H1 (cell line): ENCODE measurements at regions not wholly inside any gene's neighbourhood (a gene's known extent, or its start where the extent isn't known, plus 50 kb on each side); places are given as distances from the start of the nearest gene placed in this dataset.

Source experiments
- JUN ChIP-seq: IDR thresholded peaks from 2 replicates; pipeline ENCODE4 v1.6.1; 2011; ENCODE audit warnings: low read depth, mild to moderate bottlenecking, improper control_type of control experiment, low read length
- KDM1A ChIP-seq: fragments of 200-600, 300-600 bp; sonication (generic); IDR thresholded peaks from 2 replicates; pipeline ENCODE4 v1.7.1; 2016; ENCODE audit warnings: mild to moderate bottlenecking, low read length, borderline replicate concordance
- KDM5A ChIP-seq: fragments of 200-600 bp; IDR thresholded peaks from 2 replicates; pipeline ENCODE4 v1.7.1; 2012; ENCODE audit warnings: mild to moderate bottlenecking, low read length, inconsistent platforms, mixed read lengths
- MAX ChIP-seq: IDR thresholded peaks from 2 replicates; pipeline ENCODE4 v1.6.1; 2012; ENCODE audit warnings: inconsistent platforms
- PHF8 ChIP-seq: fragments of 200-600 bp; sonication (generic); conservative IDR thresholded peaks from 2 replicates; pipeline ENCODE4 v1.7.1; 2012; ENCODE audit warnings: low read depth, mild to moderate bottlenecking, inconsistent platforms, low read length, moderate library complexity
- SIN3A ChIP-seq, 2 experiments: IDR thresholded peaks in 1 of 2; conservative IDR thresholded peaks in 1 of 2; 2 replicates each; pipeline ENCODE4 v1.6.1; 2011 to 2012; ENCODE audit warnings: low read length in 2 of 2, improper control_type of control experiment in 1 of 2, low read depth in 1 of 2, mild to moderate bottlenecking in 1 of 2
- USF2 ChIP-seq: IDR thresholded peaks from 2 replicates; pipeline ENCODE4 v1.6.1; 2011; ENCODE audit warnings: low read length, improper control_type of control experiment
- YY1 ChIP-seq: IDR thresholded peaks from 2 replicates; pipeline ENCODE4 v1.6.1; 2011; ENCODE audit warnings: low read depth, mild to moderate bottlenecking, low read length
- ZNF274 ChIP-seq: IDR thresholded peaks from 2 replicates; pipeline ENCODE4 v1.7.0; 2012; ENCODE audit warnings: low read length, borderline replicate concordance; ENCODE audit errors: extremely low read depth
- TF ChIP-seq, protein P1 (sequence below), 3 experiments: IDR thresholded peaks; 1 replicate in 2 of 3; 2 replicates in 1 of 3; pipeline versions ENCODE4 v1.5.1 to v1.6.1; 2011; ENCODE audit warnings: low read length in 3 of 3, mild to moderate bottlenecking in 3 of 3, inconsistent platforms in 2 of 3, low read depth in 1 of 3, moderate library complexity in 1 of 3; ENCODE audit not compliant: insufficient read depth in 1 of 3; ENCODE audit errors: control extremely low read depth in 1 of 3

DNA sequence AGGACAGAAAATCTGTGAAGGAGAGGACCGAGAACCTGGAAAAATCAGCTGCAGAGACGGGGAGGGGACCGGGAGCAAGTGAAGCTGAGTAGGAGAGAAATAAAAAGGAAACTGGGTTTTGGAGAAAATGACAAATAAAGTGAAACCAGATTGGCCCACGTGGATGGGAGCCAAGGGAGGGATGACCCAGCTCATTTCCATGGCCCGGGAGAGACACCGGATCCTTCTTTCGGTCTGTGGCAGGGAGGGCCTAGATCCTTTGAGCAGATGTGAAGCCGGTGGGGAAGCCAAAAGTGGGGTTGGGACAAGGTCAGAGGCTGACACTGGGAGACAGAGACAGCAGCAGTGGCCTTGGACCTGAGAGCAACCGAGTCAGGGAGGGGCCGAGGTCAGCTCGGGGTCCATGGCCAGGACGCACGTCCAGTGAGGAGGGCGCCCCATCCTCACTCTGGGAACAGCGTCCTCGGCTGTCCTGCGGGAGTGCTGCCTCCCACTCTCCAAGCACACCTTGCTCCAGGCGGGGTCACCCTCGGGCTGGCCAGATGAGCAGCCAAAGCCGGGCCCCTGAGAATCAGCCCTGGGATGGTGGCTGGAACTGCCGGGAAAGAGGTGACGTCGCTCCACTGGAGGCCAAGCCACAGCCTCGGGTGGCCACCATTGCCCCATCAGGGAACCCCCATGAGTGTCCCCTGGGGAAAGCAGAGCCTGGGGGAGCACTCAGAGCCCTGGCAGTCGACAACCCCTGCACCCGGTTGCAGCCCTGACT lies 50.8 kb upstream of the CDR2 start:
- TF ChIP-seq KDM5A = no peak
- TF ChIP-seq MAX = no peak
- TF ChIP-seq, protein P1, sequence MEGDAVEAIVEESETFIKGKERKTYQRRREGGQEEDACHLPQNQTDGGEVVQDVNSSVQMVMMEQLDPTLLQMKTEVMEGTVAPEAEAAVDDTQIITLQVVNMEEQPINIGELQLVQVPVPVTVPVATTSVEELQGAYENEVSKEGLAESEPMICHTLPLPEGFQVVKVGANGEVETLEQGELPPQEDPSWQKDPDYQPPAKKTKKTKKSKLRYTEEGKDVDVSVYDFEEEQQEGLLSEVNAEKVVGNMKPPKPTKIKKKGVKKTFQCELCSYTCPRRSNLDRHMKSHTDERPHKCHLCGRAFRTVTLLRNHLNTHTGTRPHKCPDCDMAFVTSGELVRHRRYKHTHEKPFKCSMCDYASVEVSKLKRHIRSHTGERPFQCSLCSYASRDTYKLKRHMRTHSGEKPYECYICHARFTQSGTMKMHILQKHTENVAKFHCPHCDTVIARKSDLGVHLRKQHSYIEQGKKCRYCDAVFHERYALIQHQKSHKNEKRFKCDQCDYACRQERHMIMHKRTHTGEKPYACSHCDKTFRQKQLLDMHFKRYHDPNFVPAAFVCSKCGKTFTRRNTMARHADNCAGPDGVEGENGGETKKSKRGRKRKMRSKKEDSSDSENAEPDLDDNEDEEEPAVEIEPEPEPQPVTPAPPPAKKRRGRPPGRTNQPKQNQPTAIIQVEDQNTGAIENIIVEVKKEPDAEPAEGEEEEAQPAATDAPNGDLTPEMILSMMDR (IDR thresholded peaks at IDR 0.05; ENCODE audit: control extremely low read depth in 1 of 3, insufficient read depth in 1 of 3, low read depth in 1 of 3, low read length in 3 of 3) = no peak
- no peak for TF ChIP-seq KDM1A
- TF ChIP-seq JUN = no peak
- no peak for TF ChIP-seq PHF8
- no peak for TF ChIP-seq ZNF274
- TF ChIP-seq SIN3A (conservative IDR thresholded peaks at IDR 0.05 in 1 of 2, IDR thresholded peaks at IDR 0.05 in 1 of 2; ENCODE audit: low read depth in 1 of 2, low read length in 2 of 2) = no peak
- TF ChIP-seq YY1 = no peak
- TF ChIP-seq USF2 = no peak
